H9 (cell line): ENCODE measurements at regions not wholly inside any gene's neighbourhood (a gene's known extent, or its start where the extent isn't known, plus 50 kb on each side); places are given as distances from the start of the nearest gene placed in this dataset.

Experiments
- DNase-seq: peaks from one replicate; pipeline ENCODE4 v3.0.0-alpha.2; 2017
- H2AFZ ChIP-seq: one replicate; pipeline ENCODE4 v1.6.1; 2013; ENCODE audit warnings: mild to moderate bottlenecking, low read length, control low read depth, moderate library complexity
- H2AK5ac ChIP-seq: 2 replicates; pipeline ENCODE4 v1.6.1; 2013; ENCODE audit warnings: low read length, control low read depth, mixed read lengths; ENCODE audit not compliant: insufficient read length
- H2BK120ac ChIP-seq: one replicate; pipeline ENCODE4 v1.6.1; 2013; ENCODE audit warnings: low read depth, mild to moderate bottlenecking, low read length, control low read depth, inconsistent platforms; ENCODE audit not compliant: poor library complexity, severe bottlenecking
- H2BK12ac ChIP-seq: 2 replicates; pipeline ENCODE4 v1.6.1; 2013; ENCODE audit warnings: low read length, control low read depth, mixed read lengths, low read depth; ENCODE audit not compliant: insufficient read length
- H2BK15ac ChIP-seq: 2 replicates; pipeline ENCODE4 v1.6.1; 2013; ENCODE audit warnings: low read depth, low read length, control low read depth
- H2BK20ac ChIP-seq: one replicate; pipeline ENCODE4 v1.6.1; 2013; ENCODE audit warnings: low read depth, mild to moderate bottlenecking, low read length, control low read depth, inconsistent platforms; ENCODE audit not compliant: poor library complexity, severe bottlenecking
- H2BK5ac ChIP-seq: 2 replicates; pipeline ENCODE4 v1.6.1; 2013; ENCODE audit warnings: low read length, control low read depth, mixed read lengths; ENCODE audit not compliant: insufficient read length
- H3K14ac ChIP-seq: 2 replicates; pipeline ENCODE4 v1.6.1; 2013; ENCODE audit warnings: low read length, control low read depth; ENCODE audit not compliant: insufficient read depth
- H3K18ac ChIP-seq: 2 replicates; pipeline ENCODE4 v1.6.1; 2013; ENCODE audit warnings: low read depth, mild to moderate bottlenecking, mixed read lengths, low read length, control low read depth; ENCODE audit not compliant: insufficient read length
- H3K23ac ChIP-seq: 2 replicates; pipeline ENCODE4 v1.6.1; 2013; ENCODE audit warnings: low read length, control low read depth, mixed read lengths, low read depth; ENCODE audit not compliant: insufficient read length
- H3K23me2 ChIP-seq: 2 replicates; pipeline ENCODE4 v1.6.1; 2013; ENCODE audit warnings: low read depth, mild to moderate bottlenecking, mixed read lengths, low read length, control low read depth; ENCODE audit not compliant: insufficient read length, poor library complexity, severe bottlenecking
- H3K27ac ChIP-seq: 2 replicates; pipeline ENCODE4 v1.5.1; 2013; ENCODE audit warnings: low read length, control low read depth, mixed read lengths, low read depth; ENCODE audit not compliant: insufficient read length
- H3K27me3 ChIP-seq: 2 replicates; pipeline ENCODE4 v1.6.1; 2013; ENCODE audit warnings: low read length, control low read depth, inconsistent platforms; ENCODE audit not compliant: insufficient read depth
- H3K4ac ChIP-seq: 2 replicates; pipeline ENCODE4 v1.6.1; 2013; ENCODE audit warnings: low read depth, mild to moderate bottlenecking, control low read depth, inconsistent platforms, low read length, moderate library complexity
- H3K4me1 ChIP-seq: 2 replicates; pipeline ENCODE4 v1.6.1; 2013; ENCODE audit warnings: low read length, control low read depth, inconsistent platforms; ENCODE audit not compliant: insufficient read depth
- H3K4me2 ChIP-seq: 2 replicates; pipeline ENCODE4 v1.6.1; 2013; ENCODE audit warnings: low read length, control low read depth, mixed read lengths; ENCODE audit not compliant: insufficient read length, insufficient read depth
- H3K56ac ChIP-seq: 2 replicates; pipeline ENCODE4 v1.6.1; 2013; ENCODE audit warnings: low read depth, mild to moderate bottlenecking, mixed read lengths, low read length, control low read depth; ENCODE audit not compliant: insufficient read length
- H3K79me1 ChIP-seq: 2 replicates; pipeline ENCODE4 v1.6.1; 2013; ENCODE audit warnings: low read depth, mild to moderate bottlenecking, moderate library complexity, low read length, control low read depth, inconsistent platforms; ENCODE audit not compliant: insufficient read depth, poor library complexity, severe bottlenecking
- H3K79me2 ChIP-seq: 2 replicates; pipeline ENCODE4 v1.6.1; 2013; ENCODE audit warnings: low read length, control low read depth, inconsistent platforms; ENCODE audit not compliant: insufficient read depth
- H3K9ac ChIP-seq: 2 replicates; pipeline ENCODE4 v1.6.1; 2013; ENCODE audit warnings: low read length, control low read depth, mixed read lengths; ENCODE audit not compliant: insufficient read length; ENCODE audit errors: extremely low read depth
- H3K9me3 ChIP-seq: one replicate; pipeline ENCODE4 v1.6.1; 2013; ENCODE audit warnings: low read depth, low read length, inconsistent platforms; ENCODE audit not compliant: control insufficient read depth
- H3T11ph ChIP-seq: one replicate; pipeline ENCODE4 v1.6.1; 2013; ENCODE audit warnings: mild to moderate bottlenecking, low read length, control low read depth, inconsistent platforms
- H4K20me1 ChIP-seq: one replicate; pipeline ENCODE4 v1.6.1; 2013; ENCODE audit not compliant: control insufficient read depth, insufficient read length, insufficient read depth
- H4K5ac ChIP-seq: 2 replicates; pipeline ENCODE4 v1.6.1; 2013; ENCODE audit warnings: low read depth, mild to moderate bottlenecking, mixed read lengths, low read length, control low read depth; ENCODE audit not compliant: insufficient read length
- H4K8ac ChIP-seq: replicated peaks from 2 replicates; pipeline ENCODE4 v1.6.1; 2013; ENCODE audit warnings: low read length, control low read depth, mixed read lengths, low read depth; ENCODE audit not compliant: insufficient read length
- H4K91ac ChIP-seq: 2 replicates; pipeline ENCODE4 v1.6.1; 2013; ENCODE audit warnings: low read depth, mild to moderate bottlenecking, moderate library complexity, mixed read lengths, low read length, control low read depth; ENCODE audit not compliant: insufficient read length
- H3K27ac Mint-ChIP-seq, 3 experiments: 2 replicates in 2 of 3; 3 replicates in 1 of 3; pipeline ENCODE4 v1.8.0; 2020 to 2021; ENCODE audit warnings: mixed read lengths in 3 of 3, mild to moderate bottlenecking in 1 of 3, moderate library complexity in 1 of 3
- H3K27me3 Mint-ChIP-seq: 2 replicates; pipeline ENCODE4 v1.8.0; 2021; ENCODE audit warnings: low read depth, mild to moderate bottlenecking, moderate library complexity, mixed read lengths
- H3K36me3 Mint-ChIP-seq, 3 experiments: 2 replicates in 2 of 3; 3 replicates in 1 of 3; pipeline ENCODE4 v1.8.0; 2020 to 2021; ENCODE audit warnings: low read depth in 3 of 3, mixed read lengths in 3 of 3; ENCODE audit not compliant: insufficient read depth in 1 of 3
- H3K4me1 Mint-ChIP-seq, 2 experiments: 2 replicates each; pipeline ENCODE4 v1.8.0; 2020; ENCODE audit warnings: mixed read lengths in 2 of 2
- H3K4me3 Mint-ChIP-seq, 2 experiments: 2 replicates in 1 of 2; 3 replicates in 1 of 2; pipeline ENCODE4 v1.8.0; 2020 to 2021; ENCODE audit warnings: mild to moderate bottlenecking in 2 of 2, mixed read lengths in 2 of 2, moderate library complexity in 1 of 2
- H3K9me3 Mint-ChIP-seq, 2 experiments: 2 replicates in 1 of 2; 3 replicates in 1 of 2; pipeline ENCODE4 v1.8.0; 2020; ENCODE audit warnings: mild to moderate bottlenecking in 2 of 2, mixed read lengths in 2 of 2, moderate library complexity in 1 of 2
- CTCF ChIP-seq: fragments of 200-600 bp; sonication (generic); conservative IDR thresholded peaks from 3 replicates; pipeline ENCODE4 v1.8.0; 2021; ENCODE audit warnings: antibody characterized with exemption, mild to moderate bottlenecking
- WGBS: extraction: QIAGEN DNeasy Blood & Tissue Kit; methylation state at CpG from one replicate; pipeline ENCODE4 v1.1.7; 2013; ENCODE audit warnings: missing lambda C conversion rate, low lambda C conversion rate, mixed read lengths; ENCODE audit not compliant: insufficient read length; ENCODE audit errors: extremely low coverage; 5-methylcytosine and 5-hydroxymethylcytosine counted together

- no peak overlapping the region for H3T11ph ChIP-seq
- no peaks in the 10 kb centered on the region for H3K9me3 ChIP-seq
- Mint-ChIP-seq H3K4me3 (no peak overlapping the region), H3K9me3 (no peaks in the 10 kb centered on the region), H3K36me3 (no peaks in the 10 kb centered on the region), H3K4me1 (no peaks in the 10 kb centered on the region), H3K27ac (no peak overlapping the region), H3K27me3 (no peaks in the 10 kb centered on the region)
- no peaks in the 10 kb centered on the region for H3K27me3 ChIP-seq
- H3K9ac ChIP-seq = no peak overlapping the region
- no peaks in the 10 kb centered on the region for H3K23me2 ChIP-seq
- H4K5ac ChIP-seq = no peak overlapping the region
- H3K27ac ChIP-seq = no peak overlapping the region
- H2AK5ac ChIP-seq = no peak overlapping the region
- H2BK20ac ChIP-seq = no peak overlapping the region
- no peak overlapping the region for H3K23ac ChIP-seq
- H3K56ac ChIP-seq = no peak overlapping the region
- no peak overlapping the region for H2BK15ac ChIP-seq
- H2BK5ac ChIP-seq = no peak overlapping the region
- no peak overlapping the region for H3K4me2 ChIP-seq
- H4K91ac ChIP-seq = no peak overlapping the region
- no peak overlapping the region for H2BK120ac ChIP-seq
- no peaks in the 10 kb centered on the region for H3K79me2 ChIP-seq
- no peak for TF ChIP-seq CTCF
- H3K18ac ChIP-seq = no peak overlapping the region
- DNase-seq = no peak
- H4K20me1 ChIP-seq = no peaks in the 10 kb centered on the region
- no peak overlapping the region for H3K14ac ChIP-seq
- no peak overlapping the region for H2BK12ac ChIP-seq
- no peak overlapping the region for H4K8ac ChIP-seq
- no peak overlapping the region for H2AFZ ChIP-seq
- no peak overlapping the region for H3K4ac ChIP-seq
- no peaks in the 10 kb centered on the region for H3K79me1 ChIP-seq
- no peaks in the 10 kb centered on the region for H3K4me1 ChIP-seq
- no CpG with 5 or more reads among the region's 2 CpGs for WGBS
Observed at GRCh38 chr12:85413266-85413665, 133.2 kb downstream of the ALX1 start.
